Activated CD4-positive, alpha-beta T cell treated with anti-CD3 and anti-CD28 coated beads, Interleukin-2, amount 50 U/mL, for 24 hours (primary cell): ENCODE measurements at regions not wholly inside any gene's neighbourhood (a gene's known extent, or its start where the extent isn't known, plus 50 kb on each side); places are given as distances from the start of the nearest gene placed in this dataset.
"Not testable (repeated sequence)": the region's sequence is repeated elsewhere in the genome, so short reads cannot be mapped to it uniquely, and the experiment has no call there.

Experiments used
- DNase-seq, 2 donors: peaks; one replicate each; pipeline ENCODE4 v3.0.0-alpha.2; 2020; ENCODE audit warnings: low read depth in 1 of 2, low spot score in 1 of 2

DNA sequence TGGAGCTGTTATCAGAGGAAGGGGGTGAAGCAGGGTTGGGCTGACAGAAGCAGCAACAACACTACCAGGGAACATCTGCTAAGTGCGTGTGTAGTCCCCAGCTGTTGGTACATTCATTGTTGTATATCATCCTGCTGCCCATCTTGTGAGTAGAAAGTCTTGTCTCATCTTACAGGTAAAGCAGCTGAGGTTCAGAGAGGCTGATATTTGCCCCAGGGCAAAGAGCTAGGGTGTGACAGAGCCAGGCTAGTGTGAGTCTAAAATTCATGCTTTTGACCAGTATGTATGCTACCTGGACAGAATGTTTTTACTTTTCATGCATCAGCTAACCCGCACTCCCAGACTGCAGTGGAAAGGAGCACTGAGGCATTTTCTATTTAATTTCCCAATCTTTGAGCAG, 221.6 kb downstream of the STK31 start:
- no peak for DNase-seq

- no peak for DNase-seq
Observed at GRCh38 chr7:23938215-23938614, 228.2 kb downstream of the STK31 start.

GRCh38 chr7:23938937-23939552, 229.0 kb downstream of the STK31 start:
- DNase-seq = peak in 1 of 2 donors; percentile 8

GRCh38 chr7:23939747-23940146, 229.7 kb downstream of the STK31 start:
- not testable (repeated sequence) for DNase-seq

DNA sequence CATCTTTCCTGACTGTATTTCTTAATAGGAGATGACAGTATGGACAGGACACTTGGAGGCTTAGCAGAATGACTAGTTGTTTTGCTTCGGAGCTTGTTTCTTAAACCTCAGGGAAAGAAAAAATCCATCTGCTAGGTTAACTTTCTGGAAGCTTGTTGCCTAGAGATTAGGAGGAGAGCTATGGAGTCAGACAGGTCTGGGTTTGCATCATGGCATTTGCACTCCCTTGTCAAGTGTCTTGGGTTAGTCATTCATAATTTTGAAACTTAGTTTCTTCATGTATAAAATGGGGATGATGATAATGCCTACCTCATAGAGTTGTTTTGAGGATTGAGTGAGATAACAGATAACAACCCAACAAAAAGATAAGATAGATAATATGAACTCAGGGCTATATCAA, 231.5 kb downstream of the STK31 start:
- no peak for DNase-seq

GRCh38 chr7:23942032-23942431, 232.0 kb downstream of the STK31 start:
- DNase-seq = no peak

GRCh38 chr7:23944131-23944530, 234.1 kb downstream of the STK31 start:
- DNase-seq = no peak

DNA sequence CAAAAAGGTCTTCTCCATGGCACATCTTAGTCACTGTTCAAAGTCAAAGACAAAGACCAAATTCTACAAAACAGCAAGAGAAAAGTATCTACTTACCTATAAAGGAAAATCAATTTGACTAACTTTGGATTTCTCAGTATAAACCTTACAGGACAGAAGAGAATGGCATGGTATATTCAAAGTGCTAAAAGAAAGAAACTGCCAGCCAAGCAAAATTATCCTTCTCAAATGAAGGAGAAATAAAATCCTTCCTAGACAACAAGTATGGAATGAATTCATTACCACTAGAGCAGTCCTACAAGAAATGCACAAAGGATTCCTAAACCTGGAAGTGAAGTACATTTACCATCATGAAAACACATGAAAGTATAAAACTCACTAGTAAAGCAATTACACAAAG, 235.5 kb downstream of the STK31 start:
- DNase-seq = no peak

DNA sequence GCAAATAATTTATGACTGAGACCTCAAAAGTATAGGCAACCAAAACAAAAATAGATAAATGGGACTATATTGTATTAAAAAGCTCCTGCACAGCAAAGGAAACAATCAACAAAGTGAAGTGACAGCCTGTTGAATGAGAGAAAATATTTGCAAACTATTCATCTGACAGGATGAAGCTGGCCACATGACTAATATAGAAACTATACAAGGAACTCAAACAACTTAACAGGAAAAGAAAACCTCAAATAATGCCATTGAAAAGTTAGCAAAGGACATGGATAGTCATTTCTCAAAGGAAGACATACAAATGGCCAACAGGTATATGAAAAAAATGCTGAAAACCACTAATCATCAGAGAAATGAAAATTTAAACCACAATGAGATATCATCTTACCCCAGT, 245.1 kb downstream of the STK31 start:
- DNase-seq = no peak

DNA sequence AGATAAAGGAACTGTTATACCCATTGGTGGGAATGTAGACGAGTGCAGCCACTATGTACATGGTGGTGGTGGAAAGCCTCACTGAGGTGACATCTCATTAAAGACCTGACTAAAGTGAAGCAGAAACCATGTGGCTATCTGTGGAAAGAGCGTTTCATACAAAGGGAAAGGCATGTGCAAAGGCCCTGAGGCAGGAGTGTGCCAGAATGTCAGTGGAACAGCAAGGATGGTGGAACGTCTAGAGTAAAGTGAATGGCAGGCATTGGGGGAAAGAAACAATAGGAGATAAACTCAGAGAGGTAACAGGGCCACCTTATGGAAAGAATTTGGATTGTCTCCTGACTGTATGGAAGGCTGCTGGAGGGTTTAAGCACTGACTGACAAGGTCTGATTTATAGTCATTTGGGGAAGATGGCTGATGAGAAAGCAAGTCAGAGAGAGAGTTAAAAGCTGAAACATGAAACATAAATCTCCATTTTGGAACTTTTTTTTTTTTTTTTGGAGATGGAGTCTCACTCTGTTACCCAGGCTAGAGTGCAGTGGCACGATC, 245.7 kb downstream of the STK31 start:
- no peak for DNase-seq

DNA sequence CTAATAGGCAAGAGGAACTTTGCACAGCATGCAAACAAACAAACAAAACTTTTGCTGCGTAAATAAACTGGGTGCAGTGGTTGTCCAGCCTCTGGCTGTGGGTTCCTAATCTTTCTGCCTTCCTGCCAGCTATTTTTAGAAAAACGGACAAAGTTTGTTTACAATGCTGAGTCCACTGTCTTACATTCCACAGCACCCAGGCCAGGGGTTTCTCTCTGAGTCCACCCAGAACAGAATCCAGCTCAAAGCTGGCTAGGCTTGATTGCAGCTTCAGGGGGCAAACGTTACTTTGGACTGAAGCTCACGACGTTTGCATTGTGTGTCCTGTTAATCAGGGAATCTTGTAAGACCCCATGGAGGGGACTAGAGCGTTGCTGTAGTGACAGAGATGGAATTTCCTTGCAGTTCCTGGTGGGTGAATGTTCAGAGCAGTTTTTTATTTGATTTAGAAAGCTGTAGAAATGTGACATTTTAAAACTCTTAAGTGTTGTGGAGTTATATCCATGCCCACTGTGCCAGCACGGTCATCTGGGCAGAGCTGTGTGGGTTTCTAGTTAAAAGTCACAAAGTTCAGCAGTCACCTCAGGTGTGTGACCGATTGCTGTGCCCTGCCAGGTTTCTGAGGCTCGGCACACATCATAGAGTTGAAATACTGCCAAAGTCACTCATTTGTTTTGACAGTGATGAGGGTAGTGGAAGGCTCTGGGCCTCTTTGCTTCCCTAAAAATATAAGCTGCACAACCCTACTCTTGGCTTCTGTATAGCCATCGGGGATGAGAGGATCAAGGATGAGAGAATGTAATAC, 247.0 kb downstream of the STK31 start:
- no peak for DNase-seq

DNA sequence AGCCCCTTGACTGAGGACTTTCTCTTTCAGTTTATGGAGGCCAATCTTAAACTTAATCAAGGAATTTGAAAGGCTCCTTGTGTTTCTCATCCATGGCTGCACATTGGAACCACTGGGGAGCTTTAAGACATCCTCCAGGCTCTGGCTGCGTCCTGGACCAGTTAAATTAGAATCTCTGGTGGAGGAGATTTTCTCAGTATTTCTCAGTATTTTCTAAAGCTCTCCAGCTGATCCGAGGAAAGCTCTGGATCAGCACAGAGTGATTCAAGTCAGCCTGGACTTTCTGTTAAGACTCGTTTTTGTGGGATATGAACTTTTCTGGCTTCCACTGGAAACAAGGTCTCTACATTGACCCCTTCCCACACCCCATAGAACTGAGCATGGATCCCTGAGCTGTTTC, 249.8 kb downstream of the STK31 start:
- DNase-seq = no peak

- DNase-seq = no peak
Observed at GRCh38 chr7:23960361-23960760, 250.3 kb downstream of the STK31 start.

GRCh38 chr7:23963461-23964165, 253.6 kb downstream of the STK31 start:
- no peak for DNase-seq

DNA sequence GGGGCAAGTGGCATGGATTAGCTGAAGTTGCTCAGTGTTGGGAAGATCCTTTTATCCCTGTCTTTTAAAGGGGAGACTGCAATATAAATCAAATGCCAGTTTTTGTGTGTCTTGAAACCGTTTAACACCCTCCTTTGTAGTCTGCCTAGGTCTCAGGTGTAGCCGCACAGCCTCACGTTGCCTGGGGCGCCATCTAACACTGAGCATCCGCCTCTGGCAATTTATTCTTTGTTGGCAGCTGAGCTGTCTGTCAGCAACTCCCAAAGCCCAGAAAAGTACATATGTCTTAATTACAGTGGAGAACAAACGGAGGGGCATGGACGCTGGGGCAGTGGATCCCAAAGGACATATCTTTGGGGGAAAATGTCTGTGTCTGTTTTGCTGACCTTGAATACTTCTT, 254.7 kb downstream of the STK31 start:
- no peak for DNase-seq

DNA sequence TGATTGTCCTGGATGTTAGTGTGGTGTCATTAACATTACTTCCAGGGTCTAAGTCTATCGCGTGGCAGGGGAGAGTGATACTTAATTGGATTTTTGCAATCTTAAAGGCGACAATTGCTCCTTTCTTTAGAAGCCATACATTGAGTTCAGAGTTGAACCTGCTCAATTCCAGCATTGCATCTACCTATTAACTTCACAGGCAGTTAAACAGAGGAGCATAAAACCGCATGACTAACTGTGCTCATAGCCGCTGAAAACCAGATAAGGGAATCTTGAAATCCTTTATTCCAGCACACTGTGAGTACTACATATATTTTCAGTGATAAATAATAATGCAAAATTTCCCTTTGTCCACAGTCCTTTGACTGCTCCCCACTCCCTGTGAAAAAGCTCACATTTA, 255.3 kb downstream of the STK31 start:
- DNase-seq = no peak

DNA sequence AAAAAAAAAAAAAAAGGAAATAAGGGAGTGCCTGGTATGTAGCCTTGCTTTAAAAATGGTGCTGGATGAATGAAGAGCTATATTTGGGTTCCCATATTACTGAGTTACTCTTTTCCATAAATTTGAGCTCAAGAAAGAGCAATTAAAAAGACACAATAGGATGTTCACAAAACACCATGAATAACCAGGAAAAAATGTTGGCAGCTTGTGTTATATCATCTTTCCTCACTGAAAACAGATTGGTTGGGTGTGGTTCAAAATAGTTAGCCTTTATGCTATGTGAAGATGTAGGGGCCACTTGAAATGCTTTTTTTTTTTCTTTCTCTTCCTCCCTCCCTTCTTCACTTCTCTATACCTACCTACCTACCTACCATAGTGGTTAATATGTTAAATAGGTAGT, 256.9 kb downstream of the STK31 start:
- DNase-seq = no peak

- no peak for DNase-seq
Observed at GRCh38 chr7:23967949-23968599, 258.1 kb downstream of the STK31 start.

- DNase-seq = no peak
Observed at GRCh38 chr7:23968791-23969190, 258.8 kb downstream of the STK31 start.

- DNase-seq = no peak
Observed at GRCh38 chr7:23969443-23969842, 259.4 kb downstream of the STK31 start.

DNA sequence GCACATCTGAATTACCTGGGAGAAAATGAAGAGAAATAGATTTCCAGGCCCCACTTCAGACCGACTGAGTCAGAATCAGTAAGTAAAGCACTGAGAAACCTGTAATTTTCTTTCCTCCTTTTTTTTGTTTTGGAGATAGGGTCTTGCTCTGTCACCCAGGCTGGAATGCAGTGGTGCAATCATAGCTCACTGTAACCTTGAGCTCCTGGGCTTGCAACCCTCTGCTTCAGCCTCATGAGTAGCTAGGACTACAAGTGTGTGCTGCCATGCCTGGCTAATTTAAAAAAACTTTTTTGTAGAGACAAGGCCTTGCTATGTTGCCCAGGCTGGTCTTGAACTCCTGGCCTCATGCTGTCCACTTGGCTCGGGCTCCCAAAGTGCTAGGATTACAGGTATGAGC, 260.2 kb downstream of the STK31 start:
- no peak for DNase-seq
